Bronchial epithelial cell (primary cell): ENCODE measurements at regions not wholly inside any gene's neighbourhood (a gene's known extent, or its start where the extent isn't known, plus 50 kb on each side); places are given as distances from the start of the nearest gene placed in this dataset.

Experiments
- DNase-seq: peaks from one replicate; pipeline ENCODE4 v3.0.0-alpha.2; 2010; ENCODE audit warnings: low read depth
- FAIRE-seq: peaks from 2 replicates; lab custom pipeline; 2011; peaks lifted over from hg19 to GRCh38; lab: Jason Lieb, UNC
- H3K27me3 ChIP-seq: 2 replicates; pipeline ENCODE4 v1.5.1; 2011; ENCODE audit warnings: low read length; ENCODE audit not compliant: control insufficient read depth, insufficient read depth
- H3K36me3 ChIP-seq: 2 replicates; pipeline ENCODE4 v1.5.1; 2011; ENCODE audit warnings: low read length; ENCODE audit not compliant: control insufficient read depth, insufficient read depth
- H3K4me3 ChIP-seq: 2 replicates; pipeline ENCODE4 v1.5.1; 2011; ENCODE audit warnings: mild to moderate bottlenecking, low read depth, low read length, control low read depth
- CTCF ChIP-seq: IDR thresholded peaks from 2 replicates; pipeline ENCODE4 v1.5.1; 2011; ENCODE audit warnings: mild to moderate bottlenecking, moderate library complexity, low read length, control low read depth, inconsistent platforms; ENCODE audit not compliant: insufficient read depth, severe bottlenecking

GRCh38 chr2:238566001-238566645 is 139.4 kb downstream of the ASB1 start:
- no peaks in the 10 kb centered on the region for H3K36me3 ChIP-seq
- FAIRE-seq: no peak
- DNase-seq: no peak
- H3K27me3 ChIP-seq: no peaks in the 10 kb centered on the region
- H3K4me3 ChIP-seq: no peak overlapping the region
- no peak for TF ChIP-seq CTCF

GRCh38 chr2:238567067-238567855 is 140.5 kb downstream of the ASB1 start:
- no peaks in the 10 kb centered on the region for H3K36me3 ChIP-seq
- no peak overlapping the region for H3K4me3 ChIP-seq
- FAIRE-seq: no peak
- no peaks in the 10 kb centered on the region for H3K27me3 ChIP-seq
- no peak for DNase-seq
- no peak for TF ChIP-seq CTCF

DNA sequence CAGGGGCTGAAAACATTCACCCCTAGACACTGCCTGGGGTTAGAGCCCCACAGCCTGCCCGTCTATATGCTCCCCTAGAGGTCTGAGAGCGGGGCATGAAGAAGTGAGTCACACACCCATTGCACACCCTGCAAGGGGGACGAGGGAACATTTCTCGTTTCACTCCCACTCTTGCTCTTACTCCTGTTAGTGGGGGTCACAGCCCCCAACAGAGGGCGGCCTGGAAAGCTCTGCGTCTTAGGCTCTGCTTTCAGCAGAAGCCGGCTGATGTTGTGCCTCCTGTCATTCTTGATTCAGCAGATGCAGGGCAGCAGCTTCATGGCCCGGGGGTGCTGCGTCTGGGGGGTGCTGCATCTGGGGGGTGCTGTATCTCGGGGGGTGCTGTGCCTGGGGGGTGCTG is 141.3 kb downstream of the ASB1 start:
- no peaks in the 10 kb centered on the region for H3K36me3 ChIP-seq

GRCh38 chr2:238568455-238569440 is 142.0 kb downstream of the ASB1 start:
- no peaks in the 10 kb centered on the region for H3K27me3 ChIP-seq
- H3K4me3 ChIP-seq: no peak overlapping the region
- TF ChIP-seq CTCF: no peak
- no peak for DNase-seq
- no peaks in the 10 kb centered on the region for H3K36me3 ChIP-seq
- FAIRE-seq: no peak

More for the DNA sequence above, 141.3 kb downstream of the ASB1 start:
- TF ChIP-seq CTCF: no peak
- Histone ChIP-seq H3K27me3 (no peaks in the 10 kb centered on the region), H3K4me3 (no peak overlapping the region)
- DNase-seq (no peak), FAIRE-seq (no peak)

- DNase-seq: no peak
- TF ChIP-seq CTCF: no peak
- FAIRE-seq: no peak
- Histone ChIP-seq H3K27me3 (no peaks in the 10 kb centered on the region), H3K4me3 (no peak overlapping the region), H3K36me3 (no peaks in the 10 kb centered on the region)
These were observed 142.9 kb downstream of the ASB1 start for GRCh38 chr2:238569507-238570195.
